PC-3 (cell line): ENCODE measurements at regions not wholly inside any gene's neighbourhood (a gene's known extent, or its start where the extent isn't known, plus 50 kb on each side); places are given as distances from the start of the nearest gene placed in this dataset.

Experiments
- ATAC-seq: fragments of 200-7000 bp; cut with Tn5 transposase; 2 replicates; pipeline ENCODE4 v1.9.1; 2020; ENCODE audit warnings: mild to moderate bottlenecking, moderate library complexity
- BruUV-seq: library from RNA; stranded (reverse); fragments of 400-500 nt; replicated peaks from 2 replicates; lab custom pipeline; 2021; lab: Mats Ljungman, UMichigan
- CTCF ChIA-PET: fragments of 300-600 bp; sonication (Branson Sonifier 250); formaldehyde crosslinking; loops from one replicate; lab custom pipeline; 2022; ENCODE audit warnings: antibody characterized with exemption; lab: Charles Lee
- POLR2A ChIA-PET: fragments of 300-600 bp; sonication (Branson Sonifier 250); formaldehyde crosslinking; loops from one replicate; lab custom pipeline; 2022; ENCODE audit warnings: antibody characterized with exemption; ENCODE audit not compliant: unreplicated experiment; lab: Charles Lee
- DNase-seq: peaks from one replicate; pipeline ENCODE4 v3.0.0-alpha.2; 2015
- H2AFZ ChIP-seq: fragments of 300-600 bp; sonication (generic); 2 replicates; pipeline ENCODE4 v1.6.0; 2016; ENCODE audit warnings: antibody characterized with exemption, low read length
- H3F3A ChIP-seq: fragments of 300-600 bp; sonication (generic); one replicate; pipeline ENCODE4 v1.6.0; 2017; ENCODE audit warnings: antibody characterized with exemption, low read length, control low read depth, mild to moderate bottlenecking; ENCODE audit not compliant: unreplicated experiment
- H3K27ac ChIP-seq: fragments of 300-600 bp; sonication (generic); 2 replicates; pipeline ENCODE4 v1.5.1; 2016; ENCODE audit warnings: mild to moderate bottlenecking, low read length
- H3K27me3 ChIP-seq: fragments of 300-600 bp; sonication (generic); 2 replicates; pipeline ENCODE4 v1.6.1; 2016; ENCODE audit warnings: low read length, mixed read lengths
- H3K36me3 ChIP-seq: fragments of 300-600 bp; sonication (generic); 2 replicates; pipeline ENCODE4 v1.6.1; 2016; ENCODE audit warnings: low read depth, mixed run types, low read length, mixed read lengths
- H3K4me1 ChIP-seq: fragments of 300-600 bp; sonication (generic); 2 replicates; pipeline ENCODE4 v1.5.1; 2016; ENCODE audit warnings: low read length; ENCODE audit not compliant: insufficient read depth
- H3K4me2 ChIP-seq: fragments of 300-600 bp; sonication (generic); 2 replicates; pipeline ENCODE4 v1.6.0; 2016; ENCODE audit warnings: low read length
- H3K4me3 ChIP-seq: fragments of 300-600 bp; sonication (generic); 2 replicates; pipeline ENCODE4 v1.5.1; 2016; ENCODE audit warnings: mild to moderate bottlenecking, low read length, mixed read lengths
- H3K79me2 ChIP-seq: fragments of 300-600 bp; sonication (generic); 2 replicates; pipeline ENCODE4 v1.6.1; 2017; ENCODE audit warnings: low read length, mixed read lengths
- H3K9ac ChIP-seq: fragments of 300-600 bp; sonication (generic); 2 replicates; pipeline ENCODE4 v1.6.0; 2016; ENCODE audit warnings: mild to moderate bottlenecking, low read length
- H3K9me2 ChIP-seq: fragments of 300-600 bp; sonication (generic); replicated peaks from 2 replicates; pipeline ENCODE4 v1.6.1; 2016; ENCODE audit warnings: mixed run types, low read length, mixed read lengths
- H3K9me3 ChIP-seq: fragments of 300-600 bp; sonication (generic); 2 replicates; pipeline ENCODE4 v1.6.1; 2016; ENCODE audit warnings: low read length, mixed read lengths
- H4K20me1 ChIP-seq: fragments of 300-600 bp; sonication (generic); 2 replicates; pipeline ENCODE4 v1.6.1; 2016; ENCODE audit warnings: low read length, mixed read lengths
- CTCF ChIP-seq: fragments of 300-600 bp; sonication (generic); conservative IDR thresholded peaks from 2 replicates; pipeline ENCODE4 v1.5.1; 2017; ENCODE audit warnings: antibody characterized with exemption, low read depth, mild to moderate bottlenecking, low read length
- EZH2 ChIP-seq: fragments of 300-600 bp; sonication (generic); IDR thresholded peaks from one replicate; pipeline ENCODE4 v1.6.1; 2017; ENCODE audit warnings: antibody characterized with exemption, mild to moderate bottlenecking, low read length; ENCODE audit not compliant: unreplicated experiment
- EZH2phosphoT487 ChIP-seq: fragments of 300-600 bp; sonication (generic); IDR thresholded peaks from 2 replicates; pipeline ENCODE4 v1.6.1; 2018; ENCODE audit warnings: mild to moderate bottlenecking, antibody characterized with exemption, low read length, borderline replicate concordance
- intact Hi-C: fragments of 100-400 bp; cut with micrococcal nuclease; formaldehyde crosslinking; loops from 2 replicates; pipeline ENCODE4 v1.9.0; 2023

GRCh38 chr16:25613931-25614330 lies 77.8 kb upstream of the HS3ST4 start:
- POLR2A ChIA-PET = no interaction called here
- Histone ChIP-seq H3K9me3 (no peaks in the 10 kb centered on the region), H3K9ac (no peak overlapping the region), H3K4me1 (no peaks in the 10 kb centered on the region), H3K27me3 (no peaks in the 10 kb centered on the region), H3K9me2 (no peaks in the 10 kb centered on the region), H3K79me2 (no peaks in the 10 kb centered on the region), H2AFZ (no peak overlapping the region), H3K36me3 (no peaks in the 10 kb centered on the region), H3F3A (no peaks in the 10 kb centered on the region), H3K4me2 (no peak overlapping the region), H3K27ac (no peak overlapping the region), H4K20me1 (no peaks in the 10 kb centered on the region), H3K4me3 (no peak overlapping the region)
- intact Hi-C loops = no loop called here
- CTCF ChIA-PET = no interaction called here
- DNase-seq (no peak), ATAC-seq (no peak)
- no TSS peak for BruUV-seq
- no peak for TF ChIP-seq EZH2phosphoT487

GRCh38 chr16:25608002-25608401 lies 83.8 kb upstream of the HS3ST4 start:
- ATAC-seq = no peak
- intact Hi-C loops = no loop called here
- POLR2A ChIA-PET = no interaction called here
- Histone ChIP-seq H3K4me2 (no peak overlapping the region), H3K27ac (no peak overlapping the region), H3F3A (no peaks in the 10 kb centered on the region), H3K36me3 (no peaks in the 10 kb centered on the region), H3K9me3 (no peaks in the 10 kb centered on the region), H3K4me1 (no peaks in the 10 kb centered on the region), H3K79me2 (no peaks in the 10 kb centered on the region), H3K9me2 (no peaks in the 10 kb centered on the region), H4K20me1 (no peaks in the 10 kb centered on the region), H3K27me3 (no peaks in the 10 kb centered on the region), H3K4me3 (no peak overlapping the region), H2AFZ (no peak overlapping the region), H3K9ac (no peak overlapping the region)
- DNase-seq = no peak
- no TSS peak for BruUV-seq
- TF ChIP-seq CTCF (no peak), EZH2phosphoT487 (no peak), EZH2 (no peak)
- CTCF ChIA-PET = no interaction called here

GRCh38 chr16:25606069-25606468 lies 85.7 kb upstream of the HS3ST4 start:
- no peaks in the 10 kb centered on the region for H4K20me1 ChIP-seq
- no peaks in the 10 kb centered on the region for H3K36me3 ChIP-seq
- ATAC-seq = no peak
- H3K4me2 ChIP-seq = no peak overlapping the region
- no TSS peak for BruUV-seq
- H3K27ac ChIP-seq = no peak overlapping the region
- CTCF ChIA-PET = no interaction called here
- no peaks in the 10 kb centered on the region for H3K9me3 ChIP-seq
- no peaks in the 10 kb centered on the region for H3K27me3 ChIP-seq
- H3K9me2 ChIP-seq = no peaks in the 10 kb centered on the region
- no peak overlapping the region for H3K4me3 ChIP-seq
- no peak overlapping the region for H2AFZ ChIP-seq
- no peaks in the 10 kb centered on the region for H3K79me2 ChIP-seq
- no peaks in the 10 kb centered on the region for H3K4me1 ChIP-seq
- TF ChIP-seq EZH2phosphoT487 (no peak), EZH2 (no peak), CTCF (no peak)
- H3K9ac ChIP-seq = no peak overlapping the region
- H3F3A ChIP-seq = no peaks in the 10 kb centered on the region
- POLR2A ChIA-PET = no interaction called here
- DNase-seq = no peak
- intact Hi-C loops = no loop called here
